ENCODE measurements at regions not wholly inside any gene's neighbourhood (a gene's known extent, or its start where the extent isn't known, plus 50 kb on each side); places are given as distances from the start of the nearest gene placed in this dataset.

DNA sequence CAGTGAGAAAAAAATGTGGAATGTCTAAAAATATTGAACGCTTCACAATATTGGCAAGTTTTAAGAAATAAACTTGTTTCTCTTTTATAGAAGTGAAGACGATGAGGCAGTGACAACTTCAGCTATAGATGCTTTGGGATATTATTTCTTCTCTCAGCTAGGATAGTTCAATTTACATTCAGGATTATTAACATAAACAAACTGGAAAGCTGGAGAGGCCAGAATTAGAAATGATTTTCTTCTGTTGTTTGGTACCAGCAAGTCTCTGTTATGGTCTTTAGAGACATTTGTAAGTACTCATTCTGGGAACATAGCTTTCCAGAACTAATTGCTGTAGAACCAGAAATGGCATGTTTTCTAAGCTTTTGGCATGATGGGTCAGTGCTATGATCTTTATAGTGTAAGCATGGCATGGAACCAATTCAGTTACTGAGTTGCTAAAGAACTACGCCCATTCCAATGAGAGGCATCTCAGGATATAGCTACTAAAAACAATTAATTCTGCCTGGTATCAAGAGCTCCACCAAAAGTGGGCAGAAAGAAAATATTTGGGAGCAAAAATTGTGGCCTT is 599.5 kb upstream of the B3GALT2 start:
- intact Hi-C loops (cut with micrococcal nuclease) (no loop called here), in situ Hi-C loops (cut with MboI) (no loop called here)
- DNase-seq (ENCODE audit: extremely low read depth in 1 of 4, low spot score in 3 of 4) (no peak), ATAC-seq (no peak), FAIRE-seq (no peak)
- no peaks in the 10 kb centered on the region for H3K36me3 ChIP-seq (ENCODE audit: control insufficient read depth, insufficient read depth, low read length)
- no peaks in the 10 kb centered on the region for H4K20me1 ChIP-seq (replicated peaks; ENCODE audit: control insufficient read depth, insufficient read depth, low read length)
- H3K9ac ChIP-seq (ENCODE audit: insufficient read depth in 1 of 2, low read depth in 2 of 2, low read length in 2 of 2) = no peak overlapping the region
- no peaks in the 10 kb centered on the region; the same call in 1 of the 2 replicates for H3K9me3 ChIP-seq (replicated peaks; ENCODE audit: control insufficient read depth, insufficient read depth, low read depth, low read length)
- H3K27ac ChIP-seq (ENCODE audit: extremely low read depth, low read depth, low read length) = no peak overlapping the region
- H3K4me2 ChIP-seq (ENCODE audit: insufficient read depth, low read length) = no peak overlapping the region
- TF ChIP-seq NCOA4 (IDR thresholded peaks at IDR 0.05; ENCODE audit: partially characterized antibody) (no peak), EZH2 (IDR thresholded peaks at IDR 0.05; ENCODE audit: borderline replicate concordance, low read depth, low read length) (no peak), ARID2 (IDR thresholded peaks at IDR 0.05) (no peak), ARID3A (IDR thresholded peaks at IDR 0.05; ENCODE audit: borderline replicate concordance, low read depth, low read length) (no peak), ASH1L (IDR thresholded peaks at IDR 0.05; ENCODE audit: borderline replicate concordance, low read depth, partially characterized antibody) (no peak), NR0B1 (IDR thresholded peaks at IDR 0.05; ENCODE audit: partially characterized antibody) (no peak), TRIM24 (IDR thresholded peaks at IDR 0.05) (no peak), ELF4 (CRISPR knock-in tag; IDR thresholded peaks at IDR 0.05) (no peak), TAF9B (IDR thresholded peaks at IDR 0.05; ENCODE audit: partially characterized antibody) (no peak), WHSC1 (IDR thresholded peaks at IDR 0.05; ENCODE audit: low read length) (no peak), NONO (IDR thresholded peaks at IDR 0.05; ENCODE audit: low read depth in 2 of 2, low read length in 1 of 2) (no peak), ZSCAN29 (IDR thresholded peaks at IDR 0.05) (no peak), MTA1 (IDR thresholded peaks at IDR 0.05; ENCODE audit: borderline replicate concordance) (no peak), THRAP3 (IDR thresholded peaks at IDR 0.05; ENCODE audit: borderline replicate concordance) (no peak)
- TF ChIP-seq, protein P1, sequence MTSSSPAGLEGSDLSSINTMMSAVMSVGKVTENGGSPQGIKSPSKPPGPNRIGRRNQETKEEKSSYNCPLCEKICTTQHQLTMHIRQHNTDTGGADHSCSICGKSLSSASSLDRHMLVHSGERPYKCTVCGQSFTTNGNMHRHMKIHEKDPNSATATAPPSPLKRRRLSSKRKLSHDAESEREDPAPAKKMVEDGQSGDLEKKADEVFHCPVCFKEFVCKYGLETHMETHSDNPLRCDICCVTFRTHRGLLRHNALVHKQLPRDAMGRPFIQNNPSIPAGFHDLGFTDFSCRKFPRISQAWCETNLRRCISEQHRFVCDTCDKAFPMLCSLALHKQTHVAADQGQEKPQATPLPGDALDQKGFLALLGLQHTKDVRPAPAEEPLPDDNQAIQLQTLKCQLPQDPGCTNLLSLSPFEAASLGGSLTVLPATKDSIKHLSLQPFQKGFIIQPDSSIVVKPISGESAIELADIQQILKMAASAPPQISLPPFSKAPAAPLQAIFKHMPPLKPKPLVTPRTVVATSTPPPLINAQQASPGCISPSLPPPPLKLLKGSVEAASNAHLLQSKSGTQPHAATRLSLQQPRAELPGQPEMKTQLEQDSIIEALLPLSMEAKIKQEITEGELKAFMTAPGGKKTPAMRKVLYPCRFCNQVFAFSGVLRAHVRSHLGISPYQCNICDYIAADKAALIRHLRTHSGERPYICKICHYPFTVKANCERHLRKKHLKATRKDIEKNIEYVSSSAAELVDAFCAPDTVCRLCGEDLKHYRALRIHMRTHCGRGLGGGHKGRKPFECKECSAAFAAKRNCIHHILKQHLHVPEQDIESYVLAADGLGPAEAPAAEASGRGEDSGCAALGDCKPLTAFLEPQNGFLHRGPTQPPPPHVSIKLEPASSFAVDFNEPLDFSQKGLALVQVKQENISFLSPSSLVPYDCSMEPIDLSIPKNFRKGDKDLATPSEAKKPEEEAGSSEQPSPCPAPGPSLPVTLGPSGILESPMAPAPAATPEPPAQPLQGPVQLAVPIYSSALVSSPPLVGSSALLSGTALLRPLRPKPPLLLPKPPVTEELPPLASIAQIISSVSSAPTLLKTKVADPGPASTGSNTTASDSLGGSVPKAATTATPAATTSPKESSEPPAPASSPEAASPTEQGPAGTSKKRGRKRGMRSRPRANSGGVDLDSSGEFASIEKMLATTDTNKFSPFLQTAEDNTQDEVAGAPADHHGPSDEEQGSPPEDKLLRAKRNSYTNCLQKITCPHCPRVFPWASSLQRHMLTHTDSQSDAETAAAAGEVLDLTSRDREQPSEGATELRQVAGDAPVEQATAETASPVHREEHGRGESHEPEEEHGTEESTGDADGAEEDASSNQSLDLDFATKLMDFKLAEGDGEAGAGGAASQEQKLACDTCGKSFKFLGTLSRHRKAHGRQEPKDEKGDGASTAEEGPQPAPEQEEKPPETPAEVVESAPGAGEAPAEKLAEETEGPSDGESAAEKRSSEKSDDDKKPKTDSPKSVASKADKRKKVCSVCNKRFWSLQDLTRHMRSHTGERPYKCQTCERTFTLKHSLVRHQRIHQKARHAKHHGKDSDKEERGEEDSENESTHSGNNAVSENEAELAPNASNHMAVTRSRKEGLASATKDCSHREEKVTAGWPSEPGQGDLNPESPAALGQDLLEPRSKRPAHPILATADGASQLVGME (CRISPR knock-in tag; IDR thresholded peaks at IDR 0.05) = no peak
- ChIA-PET CTCF (ENCODE audit: low intra/inter-chr PET ratio) (no interaction called here), POLR2A (no interaction called here)
- no peak overlapping the region for H3K4me3 ChIP-seq
- no peaks in the 10 kb centered on the region for H3K27me3 ChIP-seq (ENCODE audit: control insufficient read depth in 2 of 2, insufficient read depth in 2 of 2, low read length in 2 of 2)
- no peaks in the 10 kb centered on the region for H3K4me1 ChIP-seq (replicated peaks in 1 of 2; ENCODE audit: control insufficient read depth in 2 of 2, insufficient read depth in 2 of 2, low read length in 2 of 2)
- 3% methylated on average over 3 of the region's 3 CpGs for WGBS (ENCODE audit: insufficient coverage, low coverage, missing lambda C conversion rate)
- H3K79me2 ChIP-seq (ENCODE audit: control insufficient read depth, insufficient read depth, low read length) = no peaks in the 10 kb centered on the region
- H2AFZ ChIP-seq (ENCODE audit: low read depth, low read length) = no peak overlapping the region
- no peaks in the 10 kb centered on the region for H3K9me1 ChIP-seq (ENCODE audit: control insufficient read depth, insufficient read depth, low read length)
- BruUV-seq (replicated peaks) = no TSS peak

All from K562 (cell line).